AG10803 (cell line): ENCODE measurements at regions not wholly inside any gene's neighbourhood (a gene's known extent, or its start where the extent isn't known, plus 50 kb on each side); places are given as distances from the start of the nearest gene placed in this dataset.

Source experiments
- DNase-seq: peaks from one replicate; pipeline ENCODE4 v3.0.0; 2010; ENCODE audit warnings: low read depth
- H3K4me3 ChIP-seq: 2 replicates; pipeline ENCODE4 v1.5.1; 2011; ENCODE audit warnings: mild to moderate bottlenecking, low read length, control low read depth
- CTCF ChIP-seq: conservative IDR thresholded peaks from 2 replicates; pipeline ENCODE4 v1.5.1; 2011; ENCODE audit warnings: mild to moderate bottlenecking, low read length, control low read depth, inconsistent platforms

GRCh38 chr4:63717384-63717783 is 691.9 kb downstream of the TECRL start:
- no peak for TF ChIP-seq CTCF
- no peak for DNase-seq
- no peak overlapping the region for H3K4me3 ChIP-seq

- H3K4me3 ChIP-seq, result no peak overlapping the region
- TF ChIP-seq CTCF, result no peak
- DNase-seq, result no peak
Measured at GRCh38 chr4:63708661-63709060, 700.6 kb downstream of the TECRL start.

- TF ChIP-seq CTCF, result no peak
- no peak overlapping the region for H3K4me3 ChIP-seq
- no peak for DNase-seq
Measured at GRCh38 chr4:63700569-63700968, 708.7 kb downstream of the TECRL start.

- H3K4me3 ChIP-seq, result no peak overlapping the region
- no peak for TF ChIP-seq CTCF
- no peak for DNase-seq
Measured at GRCh38 chr4:63693321-63693720, 715.9 kb downstream of the TECRL start.

GRCh38 chr4:63678358-63678931 is 730.8 kb downstream of the TECRL start:
- no peak for TF ChIP-seq CTCF
- no peak for DNase-seq
- no peak overlapping the region for H3K4me3 ChIP-seq

GRCh38 chr4:63670735-63671134 is 738.5 kb downstream of the TECRL start:
- H3K4me3 ChIP-seq, result no peak overlapping the region
- DNase-seq, result no peak
- no peak for TF ChIP-seq CTCF

- no peak for DNase-seq
- TF ChIP-seq CTCF, result no peak
- no peak overlapping the region for H3K4me3 ChIP-seq
Measured at GRCh38 chr4:63663870-63664269, 745.4 kb downstream of the TECRL start.
